Fibroblast of skin of scalp (primary cell): ENCODE measurements at regions not wholly inside any gene's neighbourhood (a gene's known extent, or its start where the extent isn't known, plus 50 kb on each side); places are given as distances from the start of the nearest gene placed in this dataset.
A peak's percentile ranks its signal among the peaks of the same experiment; 100 is the strongest.

Source experiments
- DNase-seq: peaks from one replicate; pipeline ENCODE4 v3.0.0-alpha.2; 2013

DNA sequence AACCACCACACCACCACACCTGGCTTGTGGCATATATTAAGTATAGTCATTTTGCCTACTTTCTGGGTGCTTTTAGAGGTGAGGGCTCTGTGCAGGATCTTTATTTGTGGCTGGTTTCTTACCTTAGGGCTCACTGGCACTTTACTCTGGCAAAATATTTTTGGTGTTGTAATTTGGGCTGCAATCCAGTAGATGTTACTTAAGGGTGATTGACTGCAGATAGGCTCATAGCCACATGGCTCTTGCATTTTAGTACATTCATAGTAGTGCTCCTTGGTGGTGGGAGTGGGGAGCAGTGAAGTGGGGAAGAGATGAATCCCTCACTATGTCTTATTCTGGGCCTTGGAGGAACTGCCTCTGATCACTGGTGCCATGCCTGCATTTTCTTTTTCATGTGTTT, 376.1 kb upstream of the GRIN3A start:
- DNase-seq, result no peak

DNA sequence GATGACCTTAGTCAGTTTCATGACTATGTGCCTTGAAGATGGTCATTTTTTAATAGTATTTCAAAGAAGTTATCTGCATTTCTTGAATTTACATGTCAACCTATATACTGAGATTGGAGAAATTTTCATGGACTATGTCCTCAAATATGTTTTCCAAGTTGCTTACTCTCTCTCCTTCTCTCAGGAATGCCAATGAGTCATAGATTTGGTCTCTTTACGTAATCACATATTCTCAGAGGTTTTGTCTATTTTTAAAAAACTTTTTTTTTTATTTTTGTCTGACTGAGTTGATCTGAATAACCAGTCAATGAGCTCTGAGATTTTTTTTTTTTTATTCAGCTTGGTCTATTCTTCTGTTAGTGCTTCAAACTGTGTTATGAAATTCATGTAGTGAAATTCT, 374.7 kb upstream of the GRIN3A start:
- DNase-seq, result peak; percentile 12

DNA sequence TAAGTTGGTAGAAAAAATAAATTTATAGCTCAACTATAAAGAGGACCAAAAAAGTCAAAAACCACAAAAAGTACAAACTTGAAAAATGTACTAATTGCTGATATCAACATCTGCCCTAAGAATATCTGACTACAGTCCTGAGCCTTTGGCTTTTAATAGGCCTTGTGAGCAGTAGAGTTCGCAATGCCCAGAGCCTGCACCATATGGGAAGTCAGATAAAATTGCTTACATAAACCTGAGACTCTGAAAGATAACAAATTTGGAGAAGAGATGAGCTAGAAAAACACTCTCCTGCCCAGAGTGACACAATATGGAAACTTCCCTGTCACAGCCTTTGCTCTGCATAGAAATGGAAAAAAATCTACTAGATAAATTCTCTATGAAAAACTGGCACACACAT, 368.0 kb upstream of the GRIN3A start:
- DNase-seq, result no peak

DNA sequence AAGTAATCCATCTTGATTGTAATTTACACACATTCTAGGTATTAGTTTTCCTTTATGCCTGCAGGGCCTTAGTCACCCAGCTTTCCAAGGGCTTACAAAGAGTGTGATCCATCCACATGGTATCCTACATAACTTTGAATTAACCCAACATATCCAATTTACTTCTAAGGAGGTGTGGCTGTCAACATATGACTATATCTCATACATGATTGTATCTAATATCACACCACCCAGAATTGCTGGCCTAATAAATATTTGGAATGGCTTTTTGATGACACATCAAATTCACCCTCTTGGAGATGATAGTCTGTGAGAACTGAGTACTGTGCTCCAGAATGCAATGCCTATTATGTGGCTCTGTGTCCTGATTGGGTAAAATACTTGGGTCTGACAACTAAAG, 363.3 kb upstream of the GRIN3A start:
- no peak for DNase-seq

DNA sequence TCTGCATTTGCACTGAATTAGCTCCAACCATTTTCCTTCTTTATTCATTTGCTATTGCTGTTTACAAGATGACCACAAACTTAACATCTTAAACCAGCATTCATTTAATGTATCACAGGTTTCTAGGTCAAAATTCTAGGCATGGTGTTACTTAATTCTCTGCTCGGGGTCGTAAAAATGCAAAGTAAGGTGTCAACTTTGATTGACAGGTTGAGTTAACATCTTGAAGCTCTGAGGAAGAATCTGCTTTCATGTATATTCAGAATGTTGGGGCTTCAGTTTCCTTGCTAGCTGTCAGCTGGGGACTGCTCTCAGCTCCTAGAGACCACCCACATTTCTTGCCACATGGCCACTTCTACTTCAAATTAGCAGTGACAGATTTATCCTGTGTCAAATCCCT, 348.7 kb upstream of the GRIN3A start:
- DNase-seq, result no peak

DNA sequence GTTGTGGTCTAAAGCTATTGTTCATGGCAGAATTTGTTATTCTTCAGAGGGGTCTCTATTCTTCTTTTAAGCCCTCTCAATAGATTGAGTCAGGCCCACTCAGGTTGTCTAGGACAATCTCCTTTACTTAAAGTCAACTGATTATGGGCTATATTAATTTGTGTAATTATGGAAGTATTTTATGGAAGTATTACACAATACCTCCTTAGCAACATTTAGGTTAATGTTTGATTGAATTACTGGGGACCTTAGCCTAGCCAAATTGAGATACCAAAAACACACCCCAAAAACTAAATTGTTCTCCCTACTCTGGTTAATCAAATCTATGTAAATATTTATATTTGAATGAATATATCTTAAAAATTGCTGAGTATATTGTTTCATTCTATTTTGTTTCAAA, 347.1 kb upstream of the GRIN3A start:
- no peak for DNase-seq

DNA sequence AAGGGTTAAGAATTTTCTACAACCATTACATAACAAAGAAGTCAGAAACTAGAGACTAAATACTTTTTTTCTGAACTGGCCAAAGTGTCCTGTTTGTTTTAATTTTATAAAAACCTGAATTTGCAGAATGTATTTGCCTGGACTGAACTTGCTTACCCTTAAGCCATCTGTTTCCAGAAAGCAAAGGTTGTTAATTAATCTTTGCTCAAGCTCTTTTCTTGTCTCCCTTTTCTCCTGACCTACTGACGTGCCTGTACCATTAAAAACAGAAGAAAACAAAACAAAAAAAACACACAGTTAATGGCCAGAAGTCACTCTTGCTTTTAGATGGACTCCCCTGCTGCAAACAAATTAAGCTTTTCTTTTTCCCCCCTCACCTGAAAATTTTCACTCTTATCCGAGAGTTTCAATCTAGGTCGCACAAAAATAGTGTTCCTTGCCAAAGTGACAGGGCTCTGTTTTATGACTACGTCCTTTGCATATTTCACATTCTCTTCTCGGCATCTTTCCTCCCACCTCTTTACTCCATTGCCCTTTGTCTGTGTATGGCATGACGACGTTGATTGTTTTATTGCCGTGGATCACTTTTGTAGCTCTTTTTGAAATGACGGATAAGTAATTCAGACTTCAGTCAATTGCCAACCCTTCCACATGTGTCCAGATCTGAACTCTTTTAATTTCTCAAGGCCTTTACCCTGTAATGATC, 333.8 kb upstream of the GRIN3A start:
- DNase-seq, result no peak

DNA sequence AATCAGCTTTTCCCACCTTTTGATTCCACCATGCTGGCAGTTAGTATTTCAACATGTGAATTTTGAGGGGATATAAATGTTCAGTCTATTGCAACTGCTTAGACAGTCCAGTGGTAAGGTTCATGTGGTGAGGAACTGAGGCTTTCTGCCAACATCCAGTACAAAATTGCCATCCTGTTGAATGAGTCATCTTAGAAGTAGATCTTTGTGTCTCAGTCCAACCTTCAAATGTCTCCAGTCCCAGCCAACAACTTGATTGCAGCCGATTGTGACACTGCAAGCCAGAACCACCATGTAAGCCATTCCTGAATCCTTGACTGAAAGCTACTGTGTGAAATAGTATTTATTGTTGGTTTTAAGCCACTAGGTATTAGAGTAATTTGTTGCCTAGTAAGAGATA, 331.5 kb upstream of the GRIN3A start:
- DNase-seq, result no peak

DNA sequence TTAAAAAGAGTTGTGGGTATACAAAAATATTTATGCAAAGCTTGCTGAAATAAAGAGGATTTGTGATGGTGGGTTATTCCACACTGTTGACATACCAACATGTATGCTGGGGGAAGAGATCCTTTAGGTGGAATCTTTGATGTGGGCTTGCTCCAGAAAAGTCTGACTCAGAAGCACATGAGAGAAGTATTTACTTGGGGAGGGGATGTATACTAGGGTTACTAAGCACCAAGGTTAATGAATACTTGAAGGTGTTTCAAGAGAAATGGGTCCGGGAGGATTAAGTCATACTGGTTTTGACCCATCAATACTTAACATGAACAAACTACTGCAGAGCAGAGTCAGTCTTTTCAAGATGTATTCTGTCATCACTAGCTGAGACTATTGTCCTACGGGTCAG, 316.4 kb upstream of the GRIN3A start:
- DNase-seq, result no peak

DNA sequence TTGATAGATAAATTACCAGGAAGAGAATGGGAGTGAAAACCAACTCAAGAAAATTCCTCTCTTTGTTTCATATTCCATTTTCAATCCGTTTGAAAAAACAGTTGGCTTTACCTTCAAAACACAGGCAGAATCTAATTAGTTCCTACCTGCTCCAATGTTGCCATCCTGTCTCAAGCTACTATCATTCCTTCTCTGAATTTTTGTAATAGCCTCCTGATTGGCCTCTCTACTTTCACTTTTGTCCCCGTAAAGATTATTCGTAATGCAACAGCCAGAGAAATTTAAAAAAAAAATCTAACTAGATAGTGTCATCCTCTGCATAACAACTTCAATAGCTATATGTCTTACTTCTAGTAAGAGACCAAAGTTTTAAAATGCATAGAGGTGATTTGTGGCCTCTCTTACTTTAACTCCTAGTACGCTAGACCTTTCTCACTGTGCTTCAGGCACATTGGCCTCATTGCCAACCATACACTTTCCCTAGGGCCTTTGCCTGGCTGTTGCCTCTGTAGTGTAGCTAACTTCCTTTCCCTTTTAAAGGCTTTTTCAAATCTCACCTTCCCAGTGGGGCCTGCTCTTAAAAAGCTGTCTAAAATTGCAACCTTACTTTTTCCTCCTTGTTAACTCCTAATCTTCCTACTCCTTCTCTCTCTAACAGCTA, 311.3 kb upstream of the GRIN3A start:
- DNase-seq, result no peak

DNA sequence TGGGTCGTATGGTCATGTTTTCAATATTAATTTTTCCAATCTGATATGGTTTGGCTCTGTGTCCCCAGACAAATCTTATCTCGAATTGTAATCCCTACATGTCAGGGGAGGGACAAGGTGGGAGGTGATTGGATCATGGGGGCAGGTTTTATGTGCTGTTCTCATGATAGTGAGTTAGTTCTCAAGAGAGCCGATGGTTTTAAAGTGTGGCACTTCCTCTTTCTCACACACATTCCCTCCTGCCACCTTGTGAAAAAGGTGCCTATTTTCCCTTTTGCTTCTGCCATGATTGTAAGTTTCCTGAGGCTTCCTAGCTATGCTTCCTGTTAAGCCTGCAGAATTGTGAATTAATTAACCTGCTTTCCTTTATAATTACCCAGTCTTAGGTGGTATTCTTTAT, 309.1 kb upstream of the GRIN3A start:
- DNase-seq, result no peak

DNA sequence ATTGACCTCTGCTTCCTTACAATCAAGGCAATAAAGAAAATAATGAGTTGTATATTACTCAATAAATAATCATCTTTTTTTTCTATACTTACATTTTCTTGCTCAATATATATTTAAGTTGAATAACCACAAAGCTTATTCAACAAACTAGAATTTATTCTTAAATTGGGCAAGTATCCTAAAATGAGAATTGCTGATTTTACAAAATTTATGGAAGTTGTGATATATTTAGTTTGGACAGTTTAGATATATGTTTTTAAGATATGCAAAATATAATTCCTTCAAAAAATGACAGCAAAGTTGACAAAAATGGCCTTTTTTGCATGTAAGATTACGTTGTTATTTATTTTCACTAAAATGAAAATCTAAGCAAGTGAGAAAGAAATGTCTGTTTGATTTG, 305.7 kb upstream of the GRIN3A start:
- DNase-seq, result no peak

DNA sequence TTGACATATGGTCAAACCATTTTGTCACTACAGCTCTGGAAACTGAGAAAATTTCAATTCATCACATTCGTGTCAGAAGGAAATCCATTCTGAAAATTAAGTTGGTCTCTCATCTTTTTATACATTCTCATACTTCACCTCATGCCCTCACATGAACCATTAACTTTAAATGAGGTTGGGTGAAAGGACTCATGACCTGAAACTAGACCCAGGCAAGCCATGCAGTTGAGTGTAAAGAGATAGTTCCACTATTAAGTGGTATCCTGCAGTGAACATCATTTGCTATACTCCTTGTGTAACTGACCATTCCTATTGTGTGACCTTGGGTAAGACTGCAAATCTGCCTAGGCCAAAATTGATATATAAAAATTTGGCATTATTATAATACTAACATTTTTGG, 299.6 kb upstream of the GRIN3A start:
- DNase-seq, result no peak

DNA sequence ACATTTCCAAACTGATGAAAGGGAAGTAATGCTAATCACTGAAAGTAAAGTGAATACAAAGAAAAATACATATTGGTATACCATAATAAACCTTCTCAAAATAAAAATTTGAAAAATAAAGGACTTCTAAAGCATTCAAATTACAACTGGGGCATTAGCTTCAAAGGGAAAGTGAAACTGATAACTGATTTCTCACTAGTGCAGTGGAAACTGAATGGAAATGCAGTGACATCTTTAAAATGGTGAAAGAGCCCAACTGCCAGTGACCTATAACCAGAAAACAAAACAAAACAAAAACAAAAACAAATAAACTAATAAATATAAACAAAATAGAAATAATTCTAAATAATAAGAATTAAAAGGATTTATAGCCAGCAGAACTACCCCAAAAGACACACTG, 297.5 kb upstream of the GRIN3A start:
- DNase-seq, result no peak

DNA sequence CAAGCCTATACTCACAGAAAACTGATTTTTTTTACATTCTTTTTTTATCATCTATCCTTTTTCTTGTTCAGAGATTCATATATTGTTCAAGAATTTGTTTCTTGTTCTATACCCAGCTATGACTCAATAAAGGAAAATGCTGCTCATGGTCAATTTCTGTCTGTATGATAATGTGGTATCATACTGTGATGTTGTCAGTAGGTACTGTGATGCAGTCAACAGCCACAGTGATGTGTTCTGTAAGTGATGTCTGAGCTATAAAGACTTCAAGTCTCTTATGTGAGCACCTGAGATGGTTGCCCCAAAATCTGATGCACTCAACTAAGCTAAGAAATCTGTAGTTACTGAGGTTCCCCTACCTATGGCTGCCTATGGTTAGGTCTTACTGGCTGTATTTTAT, 294.2 kb upstream of the GRIN3A start:
- no peak for DNase-seq

DNA sequence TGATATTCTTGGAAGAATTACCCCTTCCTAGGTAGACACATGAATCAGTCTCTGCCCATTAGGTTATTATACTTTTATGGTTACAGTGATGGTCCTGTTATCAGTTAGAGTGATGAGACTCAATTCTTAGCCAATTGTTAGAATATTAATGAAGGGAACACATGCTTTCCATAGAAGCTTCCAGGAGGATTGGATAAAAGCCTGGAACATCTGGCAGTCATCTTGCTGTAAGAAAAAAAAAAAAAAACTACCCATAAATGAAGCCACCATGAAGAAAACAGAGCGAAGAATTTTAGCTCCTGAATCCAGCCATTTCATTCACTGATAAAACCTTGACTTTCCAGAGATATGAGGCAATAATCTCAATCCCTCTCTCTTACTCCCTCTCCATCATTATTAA, 262.5 kb upstream of the GRIN3A start:
- no peak for DNase-seq

DNA sequence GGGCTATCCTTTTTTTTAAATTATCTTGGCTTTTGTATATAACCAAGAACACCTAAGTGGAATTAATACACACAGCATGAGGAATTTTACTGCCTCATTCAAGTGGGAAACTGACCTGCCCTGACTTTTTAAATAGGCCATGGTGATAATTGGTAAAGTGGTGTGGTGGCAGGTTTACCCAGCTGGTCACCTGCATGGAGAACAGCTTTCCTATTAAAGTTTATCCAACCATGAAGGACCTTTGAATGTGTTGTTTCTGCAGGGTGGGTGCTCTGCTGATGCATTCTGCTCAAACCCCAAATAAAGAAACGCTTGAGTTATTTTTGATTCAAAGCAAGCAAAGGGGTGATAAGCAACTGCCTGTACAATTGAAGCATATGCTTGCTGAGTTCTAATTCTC, 261.0 kb upstream of the GRIN3A start:
- DNase-seq, result no peak

DNA sequence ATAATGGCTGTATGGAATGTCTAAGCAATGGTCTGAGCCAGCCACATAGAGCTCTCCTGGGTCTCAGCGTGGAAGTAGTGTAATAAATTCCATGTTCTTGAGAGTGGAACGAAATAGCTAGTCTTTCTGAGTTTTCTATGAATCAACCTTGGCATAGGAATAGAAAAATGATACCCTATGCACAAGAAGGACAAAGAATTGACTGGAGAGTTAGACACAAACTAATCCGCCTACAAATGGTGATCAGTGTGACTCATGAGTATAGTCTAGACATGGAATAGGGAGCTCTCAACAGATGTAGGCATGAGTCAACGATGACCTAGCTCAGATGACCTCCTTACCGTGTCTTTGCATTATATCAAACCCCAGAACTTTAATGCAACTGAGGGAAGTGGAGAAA, 256.8 kb upstream of the GRIN3A start:
- DNase-seq, result peak; percentile 35

DNA sequence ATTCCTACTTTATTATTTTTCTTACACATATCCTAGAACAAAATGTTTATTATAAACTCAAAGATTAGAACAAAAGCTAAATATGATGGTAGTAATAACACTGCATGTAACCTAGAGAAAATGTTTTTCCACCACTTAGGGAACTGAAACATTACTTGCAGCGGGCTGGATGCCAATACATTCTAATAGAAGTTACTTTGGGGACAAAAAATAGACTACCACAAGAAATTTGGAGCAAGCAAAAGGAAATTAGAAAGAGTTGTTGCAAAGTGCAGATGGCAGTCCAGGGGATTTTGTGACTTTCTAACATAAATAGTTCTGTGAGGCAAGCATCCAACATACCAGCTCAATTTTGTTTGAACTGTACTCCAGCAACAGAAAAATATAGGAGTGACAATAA, 255.3 kb upstream of the GRIN3A start:
- DNase-seq, result no peak

DNA sequence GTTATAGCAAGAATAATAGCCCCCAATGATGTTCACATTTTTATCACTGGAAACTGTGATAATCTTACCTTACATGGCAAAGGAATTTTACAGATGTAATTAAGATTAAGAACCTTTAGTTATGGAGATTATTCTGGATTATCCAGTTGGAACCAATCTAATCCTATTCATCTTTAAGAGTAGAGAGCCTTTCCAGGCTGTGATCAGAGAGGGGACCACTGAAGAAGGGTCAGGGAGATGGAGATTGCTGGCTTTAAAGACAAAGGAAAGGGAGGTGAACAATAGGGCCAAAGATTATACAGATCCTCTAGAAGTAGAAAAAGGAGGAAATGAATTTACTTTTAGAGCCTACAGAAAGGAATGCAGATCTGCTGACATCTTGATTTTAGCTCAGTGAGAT, 253.5 kb upstream of the GRIN3A start:
- no peak for DNase-seq

DNA sequence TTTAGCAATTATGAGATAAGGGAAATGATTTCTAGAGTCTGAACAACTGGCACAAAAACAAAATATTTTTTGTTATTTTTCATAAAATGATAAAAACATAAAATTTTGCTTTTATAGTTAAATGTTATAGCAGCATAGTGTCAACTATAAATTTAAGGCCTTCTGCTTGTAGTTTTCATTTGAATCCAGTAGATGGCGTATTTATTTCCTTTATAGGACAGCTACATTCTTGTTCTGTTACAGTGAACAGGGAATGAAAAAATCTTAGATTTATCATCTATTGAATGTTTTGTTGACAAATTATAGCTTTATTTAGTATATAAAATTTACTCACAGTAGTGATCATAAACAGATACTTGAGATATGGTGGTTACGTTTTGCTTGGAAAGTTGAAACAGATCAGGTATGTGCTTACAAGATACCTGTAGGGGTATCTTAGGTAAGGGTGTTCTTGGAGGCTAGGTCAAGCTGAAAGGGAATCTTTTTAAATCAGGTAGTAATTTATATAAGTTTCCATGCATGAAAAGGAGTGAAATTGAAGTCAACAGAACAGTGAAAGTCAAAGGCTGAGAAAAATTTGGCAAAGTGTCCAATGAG, 239.3 kb upstream of the GRIN3A start:
- DNase-seq, result peak; percentile 22

DNA sequence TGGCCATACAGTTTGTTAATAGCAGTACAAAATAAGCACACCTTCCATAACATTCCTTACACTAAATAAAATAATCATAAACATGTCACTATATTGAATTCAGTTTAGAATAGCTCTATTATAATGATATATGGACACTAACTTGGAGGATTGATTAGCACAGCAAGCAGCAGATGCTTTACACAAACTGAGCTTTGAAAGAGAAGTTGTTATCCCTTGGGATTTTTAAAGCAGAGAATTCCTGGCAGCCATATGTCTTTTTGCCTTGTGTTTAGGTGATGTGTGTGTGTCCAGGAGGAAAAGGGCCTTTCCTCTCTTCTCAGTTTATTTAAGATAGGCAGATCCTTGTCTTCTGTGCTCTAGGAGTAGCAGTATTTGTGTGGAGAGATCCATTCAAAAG, 232.2 kb upstream of the GRIN3A start:
- DNase-seq, result no peak

DNA sequence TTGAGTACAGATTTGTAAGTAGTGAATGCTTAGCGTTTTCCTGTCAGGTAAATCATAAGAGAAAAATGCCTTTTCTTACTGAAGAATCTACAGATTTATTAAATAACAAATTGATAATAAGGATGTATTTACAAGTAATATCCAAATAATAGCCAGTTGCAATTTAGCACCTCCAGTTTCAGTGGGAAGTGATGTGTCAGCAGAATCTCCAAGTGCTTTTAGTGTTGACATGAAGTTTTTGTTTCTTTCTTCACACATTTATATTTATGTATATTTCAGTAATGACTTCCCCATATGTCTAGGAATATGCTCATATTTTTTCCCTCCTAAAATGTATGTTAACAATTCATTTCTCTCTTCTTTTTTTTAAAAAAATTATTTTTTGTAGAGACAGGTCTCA, 229.9 kb upstream of the GRIN3A start:
- DNase-seq, result no peak

DNA sequence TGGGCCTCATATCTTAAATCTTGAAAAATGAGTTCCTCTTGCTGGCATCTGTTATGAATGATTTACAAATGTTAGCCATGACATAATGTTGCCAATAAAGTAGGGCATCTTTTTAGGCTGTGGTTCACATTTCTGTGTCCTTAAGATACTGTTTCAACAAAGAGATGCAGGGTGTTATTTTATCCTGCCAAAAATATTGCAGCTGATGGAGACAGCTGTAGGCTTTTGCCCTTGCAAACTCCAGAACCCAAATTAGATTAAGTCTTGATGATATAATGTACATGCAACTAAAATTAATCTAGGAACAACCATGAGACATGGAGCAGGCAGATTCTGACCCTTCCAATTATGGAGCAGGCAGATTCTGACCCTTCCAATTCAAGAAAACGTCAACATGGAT, 228.2 kb upstream of the GRIN3A start:
- no peak for DNase-seq

DNA sequence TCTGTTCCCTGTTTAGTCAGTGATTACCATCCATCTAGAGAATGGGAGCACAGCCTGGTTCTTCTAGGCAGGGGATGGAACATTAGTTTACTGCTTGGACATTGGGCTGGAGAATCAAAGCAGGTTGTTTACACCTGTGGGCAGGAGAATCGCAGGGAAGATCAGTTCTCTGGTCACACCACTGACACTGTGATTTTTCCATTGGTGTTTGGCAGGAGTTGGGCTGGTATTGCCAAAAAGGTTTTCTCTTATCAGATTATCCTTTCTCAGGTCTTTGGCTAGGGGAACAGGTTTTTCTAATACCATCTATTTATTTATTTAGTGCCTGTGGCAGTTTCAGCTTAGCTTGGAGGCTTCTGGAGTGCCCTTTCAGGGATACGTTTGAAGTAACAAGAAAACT, 219.3 kb upstream of the GRIN3A start:
- DNase-seq, result no peak
